ENCODE measurements at regions not wholly inside any gene's neighbourhood (a gene's known extent, or its start where the extent isn't known, plus 50 kb on each side); places are given as distances from the start of the nearest gene placed in this dataset.

- no peak for TF ChIP-seq CTCF (IDR thresholded peaks at IDR 0.05; ENCODE audit: low read depth, low read length)
- Histone ChIP-seq H3K4me3 (ENCODE audit: low read depth, low read length) (no peak overlapping the region), H3K9me3 (no peaks in the 10 kb centered on the region), H3K4me1 (no peaks in the 10 kb centered on the region), H3K27me3 (no peaks in the 10 kb centered on the region), H3K36me3 (no peaks in the 10 kb centered on the region)
- no peak for DNase-seq
Observed at GRCh38 chr20:11438412-11438811, 479.3 kb upstream of the BTBD3 start.

- no peak for TF ChIP-seq CTCF (IDR thresholded peaks at IDR 0.05; ENCODE audit: low read depth, low read length)
- Histone ChIP-seq H3K36me3 (no peaks in the 10 kb centered on the region), H3K4me1 (no peaks in the 10 kb centered on the region), H3K9me3 (no peaks in the 10 kb centered on the region), H3K27me3 (no peaks in the 10 kb centered on the region), H3K4me3 (ENCODE audit: low read depth, low read length) (no peak overlapping the region)
- DNase-seq = no peak
Observed at GRCh38 chr20:11443382-11444119, 474.1 kb upstream of the BTBD3 start.

- no peak overlapping the region for H3K4me3 ChIP-seq (ENCODE audit: low read depth, low read length)
- H3K36me3 ChIP-seq = no peaks in the 10 kb centered on the region
- no peak for DNase-seq
- no peaks in the 10 kb centered on the region for H3K9me3 ChIP-seq
- H3K27me3 ChIP-seq = no peaks in the 10 kb centered on the region
- TF ChIP-seq CTCF (IDR thresholded peaks at IDR 0.05; ENCODE audit: low read depth, low read length) = no peak
- no peaks in the 10 kb centered on the region for H3K4me1 ChIP-seq
Observed at GRCh38 chr20:11445161-11445560, 472.5 kb upstream of the BTBD3 start.

- no peaks in the 10 kb centered on the region for H3K9me3 ChIP-seq
- no peaks in the 10 kb centered on the region for H3K27me3 ChIP-seq
- H3K36me3 ChIP-seq = no peaks in the 10 kb centered on the region
- DNase-seq = no peak
- H3K4me3 ChIP-seq (ENCODE audit: low read depth, low read length) = no peak overlapping the region
- TF ChIP-seq CTCF (IDR thresholded peaks at IDR 0.05; ENCODE audit: low read depth, low read length) = no peak
- H3K4me1 ChIP-seq = no peaks in the 10 kb centered on the region
Observed at GRCh38 chr20:11445891-11446290, 471.8 kb upstream of the BTBD3 start.

GRCh38 chr20:11447371-11448100 lies 470.2 kb upstream of the BTBD3 start:
- no peak for TF ChIP-seq CTCF (IDR thresholded peaks at IDR 0.05; ENCODE audit: low read depth, low read length)
- Histone ChIP-seq H3K4me1 (no peaks in the 10 kb centered on the region), H3K27me3 (no peaks in the 10 kb centered on the region), H3K9me3 (no peaks in the 10 kb centered on the region), H3K36me3 (no peaks in the 10 kb centered on the region), H3K4me3 (ENCODE audit: low read depth, low read length) (no peak overlapping the region)
- DNase-seq = no peak

GRCh38 chr20:11448554-11448953 lies 469.1 kb upstream of the BTBD3 start:
- Histone ChIP-seq H3K27me3 (no peaks in the 10 kb centered on the region), H3K4me1 (no peaks in the 10 kb centered on the region), H3K36me3 (no peaks in the 10 kb centered on the region), H3K9me3 (no peaks in the 10 kb centered on the region), H3K4me3 (ENCODE audit: low read depth, low read length) (no peak overlapping the region)
- no peak for TF ChIP-seq CTCF (IDR thresholded peaks at IDR 0.05; ENCODE audit: low read depth, low read length)
- DNase-seq = no peak
